Right forelimb (tissue), 1 donor: ENCODE measurements at regions not wholly inside any gene's neighbourhood (a gene's known extent, or its start where the extent isn't known, plus 50 kb on each side); places are given as distances from the start of the nearest gene placed in this dataset.
"Not testable (repeated sequence)": the region's sequence is repeated elsewhere in the genome, so short reads cannot be mapped to it uniquely, and the experiment has no call there.

Experiments used
- DNase-seq: peaks from one replicate; pipeline ENCODE4 v3.0.0-alpha.2; 2018

- peak; percentile 12 for DNase-seq
These were observed 165.0 kb downstream of the VEGFA start for GRCh38 chr6:43934803-43935602.

DNA sequence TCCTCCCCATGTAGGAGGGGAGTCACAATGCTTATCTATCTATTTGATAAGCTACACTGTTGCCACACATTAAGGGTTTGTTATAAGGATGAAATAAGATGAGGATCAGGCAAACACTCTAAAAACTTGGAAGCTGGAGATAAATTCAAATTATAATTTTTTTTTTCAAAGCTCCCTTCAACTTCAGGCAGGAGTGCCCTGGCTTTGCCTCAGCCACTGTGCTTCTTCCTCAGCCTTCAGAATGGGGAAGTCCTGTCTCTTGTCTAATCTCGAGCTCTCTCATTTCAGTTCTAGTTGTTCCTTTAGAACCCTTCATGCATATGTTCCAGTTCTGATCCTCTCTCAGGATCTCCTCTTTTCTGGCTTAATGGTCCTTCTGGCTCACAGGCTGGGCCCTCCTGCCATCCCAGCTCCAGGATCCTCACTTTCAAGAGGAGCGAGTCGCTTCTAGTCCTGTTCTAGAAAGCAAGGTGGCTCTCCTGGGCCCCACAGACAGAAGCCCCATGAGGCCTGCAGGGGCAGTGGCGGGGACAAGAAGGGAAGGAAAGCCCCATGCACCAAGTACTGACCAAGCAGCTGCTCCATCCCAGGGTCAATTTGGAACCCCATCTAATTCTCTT is 164.3 kb downstream of the VEGFA start:
- DNase-seq, result peak; percentile 2

GRCh38 chr6:43933148-43933885 is 163.3 kb downstream of the VEGFA start:
- DNase-seq, result no peak

- DNase-seq, result no peak
These were observed 162.5 kb downstream of the VEGFA start for GRCh38 chr6:43932259-43933147.

- no peak for DNase-seq
These were observed 161.2 kb downstream of the VEGFA start for GRCh38 chr6:43931201-43931600.

GRCh38 chr6:43930440-43931154 is 160.6 kb downstream of the VEGFA start:
- DNase-seq, result no peak

DNA sequence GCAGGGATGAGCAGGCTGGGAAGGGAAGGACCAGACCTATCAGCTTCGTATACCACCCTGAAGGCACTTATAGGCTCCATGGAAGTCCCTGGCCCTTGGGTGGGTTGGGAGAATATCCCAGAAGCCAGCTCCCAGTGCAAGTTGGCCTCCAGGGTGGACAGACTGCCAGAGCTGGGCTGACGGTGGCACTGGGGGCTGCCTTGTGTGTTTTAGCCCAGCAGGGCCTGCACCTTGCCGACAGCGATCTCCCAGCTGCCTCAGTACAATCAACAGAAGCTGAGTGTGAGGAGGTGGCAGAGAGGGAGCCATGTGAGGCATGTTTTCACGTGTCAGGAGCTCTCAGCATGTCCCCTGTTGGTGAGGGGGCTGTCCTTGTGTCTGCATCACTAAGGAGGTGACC is 159.5 kb downstream of the VEGFA start:
- no peak for DNase-seq

GRCh38 chr6:43927532-43928210 is 157.7 kb downstream of the VEGFA start:
- no peak for DNase-seq

- DNase-seq, result no peak
These were observed 156.9 kb downstream of the VEGFA start for GRCh38 chr6:43926634-43927531.

DNA sequence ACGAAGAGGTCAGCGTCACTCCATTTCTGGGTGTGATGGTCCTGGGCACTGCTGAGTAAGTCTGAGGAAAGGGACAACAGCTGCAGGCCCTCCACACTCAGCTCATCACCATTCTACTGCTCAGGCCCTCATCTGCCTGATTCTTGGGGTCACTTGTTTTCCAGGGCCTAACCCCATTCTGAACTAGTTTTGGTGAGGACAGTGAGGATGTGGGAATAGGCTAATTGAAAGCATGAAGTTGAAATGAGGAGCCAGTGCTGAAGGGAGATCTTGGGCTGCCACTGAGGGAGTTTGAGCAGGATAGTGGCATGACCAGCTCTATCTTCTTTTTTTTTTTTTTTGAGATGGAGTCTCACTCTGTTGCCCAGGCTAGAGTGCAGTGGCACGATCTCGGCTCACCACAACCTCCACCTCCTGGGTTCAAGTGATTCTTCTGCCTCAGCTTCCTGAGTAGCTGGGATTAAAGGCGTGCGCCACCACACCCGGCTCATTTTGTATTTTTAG is 155.7 kb downstream of the VEGFA start:
- not testable (repeated sequence) for DNase-seq

DNA sequence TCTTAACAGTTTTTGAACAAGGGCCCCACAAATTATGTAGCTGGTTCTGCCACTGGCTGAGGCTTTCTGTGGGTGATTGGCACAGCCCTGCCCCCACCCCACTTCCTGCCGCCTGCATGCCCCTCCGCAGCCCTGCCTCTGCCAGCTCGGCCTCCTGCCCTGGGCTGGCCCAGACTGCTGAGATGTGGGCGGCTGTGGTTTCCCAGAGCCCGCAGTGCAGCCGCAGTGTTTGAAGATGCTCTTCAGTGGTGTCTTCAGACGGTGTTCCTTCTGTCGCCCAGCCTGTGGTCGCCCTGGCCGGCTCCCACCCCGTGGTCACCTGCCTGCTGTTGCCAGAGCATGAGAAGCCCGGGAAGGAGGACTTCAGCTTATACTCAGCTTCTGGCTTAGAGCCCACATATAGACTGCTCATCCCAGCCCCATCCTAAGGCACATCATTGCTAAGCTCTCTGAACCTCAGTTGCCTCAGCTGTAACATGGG is 154.3 kb downstream of the VEGFA start:
- peak; percentile 74 for DNase-seq

GRCh38 chr6:43923376-43924221 is 153.6 kb downstream of the VEGFA start:
- no peak for DNase-seq

DNA sequence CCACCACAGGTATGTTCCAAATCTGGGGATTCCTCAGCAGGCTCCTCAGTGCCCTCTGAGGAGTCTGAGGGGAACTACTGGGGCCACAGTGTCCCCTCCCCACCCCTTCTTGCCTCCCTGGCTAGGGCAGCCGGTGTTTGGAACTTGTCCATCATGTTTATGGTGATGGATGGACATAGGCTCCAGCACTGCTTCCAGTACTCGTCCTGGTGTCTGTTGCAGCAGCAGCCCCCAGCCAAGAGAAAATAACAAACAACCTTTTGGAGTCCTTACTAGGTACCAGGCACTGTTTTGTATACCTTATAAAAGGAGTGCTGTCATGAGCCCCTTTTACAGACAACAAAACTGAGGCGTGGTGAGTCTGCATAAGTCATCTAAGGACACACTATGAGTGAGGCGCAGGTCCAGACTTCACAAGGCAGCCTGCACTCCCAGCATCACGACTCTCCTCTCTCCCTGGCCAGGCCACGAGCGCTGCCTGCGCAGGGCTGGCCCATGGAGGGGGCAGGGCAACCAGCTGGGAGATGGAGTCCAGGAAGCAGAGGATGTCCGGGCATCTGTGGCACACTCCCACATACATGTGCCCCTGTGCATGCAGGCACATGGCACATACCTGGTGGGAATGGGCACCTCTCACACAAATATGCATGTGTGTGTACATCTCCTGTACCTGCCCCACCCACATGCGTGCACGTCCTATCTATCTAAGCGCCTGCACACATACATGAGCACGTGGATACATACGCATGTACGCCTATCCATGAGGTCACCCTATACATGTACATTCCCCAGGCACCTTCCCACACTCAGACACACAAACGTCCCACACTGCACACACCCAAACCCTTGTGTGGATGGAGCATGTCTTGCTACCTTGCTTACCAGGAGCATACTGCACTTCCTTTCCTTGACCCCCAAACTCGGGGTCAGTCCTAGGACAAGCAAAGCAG is 152.7 kb downstream of the VEGFA start:
- no peak for DNase-seq

DNA sequence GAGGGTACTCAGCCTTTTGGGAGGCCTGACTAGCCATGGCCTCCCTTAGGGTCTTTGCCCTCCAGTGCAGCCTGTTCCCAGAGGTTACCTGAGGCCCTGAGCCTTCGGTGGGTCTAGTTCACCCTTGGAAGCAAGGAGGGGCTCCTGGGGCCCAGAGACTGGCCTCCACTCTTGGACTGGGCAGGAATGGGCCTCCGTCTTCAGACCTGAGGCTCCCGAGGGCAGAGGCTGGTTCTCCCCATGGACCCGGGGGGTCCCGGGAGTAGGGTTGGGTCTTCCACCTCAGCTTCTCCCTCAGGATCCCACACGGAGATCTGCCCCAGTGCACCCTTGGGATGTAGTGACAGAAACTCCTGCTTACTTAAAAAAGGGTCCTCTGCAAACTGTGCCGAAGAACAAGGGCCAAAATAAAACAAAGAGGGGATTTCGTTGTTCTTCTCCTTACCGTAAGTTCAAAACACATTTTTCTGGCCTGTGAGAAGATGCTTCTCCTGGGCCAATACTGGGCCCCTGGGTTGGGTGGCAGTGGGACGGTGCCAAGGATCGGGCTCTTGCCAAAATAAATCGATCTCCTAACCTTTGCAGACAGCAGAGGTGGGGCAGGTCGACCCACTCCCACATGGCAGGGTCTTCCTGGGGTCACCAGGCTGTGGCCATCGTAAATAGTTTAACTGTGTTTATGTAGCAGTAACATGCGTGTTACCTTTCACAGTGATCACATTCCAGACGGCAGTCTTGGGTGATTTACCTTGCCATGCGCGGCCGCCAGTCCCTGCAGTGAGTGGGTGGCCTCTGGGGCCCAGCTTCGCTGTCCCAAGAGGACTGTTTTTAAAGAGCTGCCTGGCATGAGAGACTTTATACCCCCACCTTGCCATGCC is 151.8 kb downstream of the VEGFA start:
- DNase-seq, result no peak

DNA sequence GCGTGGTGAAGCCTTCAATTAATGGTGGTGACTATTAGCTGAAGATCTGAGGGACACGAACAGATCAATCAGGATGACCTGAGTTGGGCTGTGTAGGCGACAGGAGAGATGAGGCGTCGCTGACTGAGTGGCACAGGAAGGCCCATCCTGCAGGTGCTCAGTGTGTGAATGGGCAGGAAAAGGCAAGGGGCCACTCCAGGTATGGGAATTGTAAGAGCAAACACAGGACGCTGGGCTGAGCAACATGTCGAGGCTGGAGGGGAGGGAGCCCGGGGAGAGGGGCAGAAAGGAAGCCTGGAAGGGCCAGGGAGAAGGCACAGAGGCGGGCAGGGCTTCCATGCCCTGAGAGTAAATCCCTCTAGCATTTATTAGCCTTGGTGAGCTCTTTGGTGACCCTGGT is 151.0 kb downstream of the VEGFA start:
- no peak for DNase-seq

DNA sequence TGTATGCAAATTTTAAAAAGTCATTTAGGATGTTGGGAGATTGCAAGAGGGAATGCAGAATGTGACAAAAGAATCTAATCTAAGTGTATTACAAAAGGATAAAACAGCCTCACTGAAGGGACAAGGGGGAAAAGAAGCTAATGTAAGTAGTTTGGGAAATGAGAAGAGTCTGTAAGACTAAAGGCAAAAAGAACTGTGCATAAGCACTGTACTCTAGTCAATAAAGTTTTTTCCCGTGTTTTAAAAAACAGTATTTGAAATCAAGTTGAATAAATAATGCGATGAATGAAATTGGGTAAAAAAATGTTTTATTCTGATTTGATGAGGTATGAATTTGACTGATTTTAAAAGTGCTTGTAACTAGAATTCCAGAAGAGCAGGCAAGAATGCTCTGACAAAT is 149.8 kb downstream of the VEGFA start:
- DNase-seq, result no peak

DNA sequence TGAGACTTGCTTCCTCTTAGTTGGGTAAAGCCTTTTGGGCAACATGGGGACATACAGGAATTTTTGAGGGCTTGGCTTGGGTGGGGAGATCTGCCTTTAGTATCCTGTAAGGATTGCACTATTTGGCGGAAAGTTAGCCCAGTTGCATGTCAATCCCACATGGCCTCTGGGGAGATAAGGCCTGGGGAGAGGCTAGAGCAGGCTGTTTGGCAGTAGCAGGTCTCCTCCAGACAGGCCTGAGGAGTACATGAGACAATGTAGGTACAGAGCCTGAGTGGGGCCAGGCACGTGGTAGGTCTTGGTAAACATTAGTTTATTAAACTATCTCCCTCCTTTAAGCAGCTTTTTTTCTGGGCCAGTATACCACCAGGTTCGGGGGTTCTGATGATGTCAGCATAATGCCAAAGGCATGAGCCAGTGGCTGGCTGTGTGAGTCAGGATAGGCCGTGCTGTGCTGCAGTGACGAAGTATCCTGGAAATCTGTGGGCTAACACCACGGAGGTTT is 147.9 kb downstream of the VEGFA start:
- DNase-seq, result no peak
